GM12878 (cell line): ENCODE measurements at regions not wholly inside any gene's neighbourhood (a gene's known extent, or its start where the extent isn't known, plus 50 kb on each side); places are given as distances from the start of the nearest gene placed in this dataset.

Source experiments
- ATAC-seq: fragments of 200-7000 bp; cut with Tn5 transposase; 3 replicates; pipeline ENCODE4 v1.9.1; 2020; ENCODE audit warnings: mild to moderate bottlenecking, moderate library complexity
- BruUV-seq: library from RNA; stranded (reverse); fragments of 400-500 nt; replicated peaks from 2 replicates; lab custom pipeline; 2021; lab: Mats Ljungman, UMichigan
- CTCF ChIA-PET: fragments of 300-600 bp; sonication (Branson Sonifier 250); formaldehyde crosslinking; extraction: SDS; loops from one replicate; lab custom pipeline; 2021; ENCODE audit warnings: inconsistent platforms; lab: Yijun Ruan, JAX
- POLR2A ChIA-PET: fragments of 350-600 bp; formaldehyde crosslinking; extraction: SDS; loops from one replicate; lab custom pipeline; 2021; ENCODE audit warnings: inconsistent platforms; lab: Charles Lee
- RAD21 ChIA-PET: fragments of 300-600 bp; sonication (Branson Sonifier 250); formaldehyde crosslinking; loops from one replicate; lab custom pipeline; 2023; ENCODE audit warnings: antibody characterized with exemption; ENCODE audit not compliant: unreplicated experiment; lab: Charles Lee
- SMC1A ChIA-PET: fragments of 300-600 bp; sonication (Branson Sonifier 250); formaldehyde crosslinking; loops from one replicate; lab custom pipeline; 2023; ENCODE audit not compliant: unreplicated experiment, uncharacterized antibody; lab: Charles Lee
- DNase-seq: peaks from one replicate; pipeline ENCODE4 v3.0.0-alpha.2; 2011; ENCODE audit warnings: low read depth, low spot score
- FAIRE-seq: peaks from 3 replicates; lab custom pipeline; 2011; peaks lifted over from hg19 to GRCh38; lab: Jason Lieb, UNC
- H2AFZ ChIP-seq: 2 replicates; pipeline ENCODE4 v1.6.0; 2011; ENCODE audit warnings: low read depth, low read length, control low read depth; ENCODE audit not compliant: control insufficient read depth
- H3K27ac ChIP-seq: 2 replicates; pipeline ENCODE4 v1.5.1; 2011; ENCODE audit warnings: control low read depth; ENCODE audit not compliant: control insufficient read depth, insufficient read depth
- H3K27me3 ChIP-seq, 2 experiments: replicated peaks in 1 of 2; 2 replicates each; pipeline versions ENCODE4 v1.6.0 to v1.6.1; 2011; ENCODE audit warnings: low read length in 1 of 2; ENCODE audit not compliant: control insufficient read depth in 2 of 2, insufficient read depth in 2 of 2
- H3K36me3 ChIP-seq, 2 experiments: 2 replicates each; pipeline ENCODE4 v1.5.1; 2011; ENCODE audit warnings: low read length in 1 of 2; ENCODE audit not compliant: control insufficient read depth in 2 of 2, insufficient read depth in 2 of 2
- H3K4me1 ChIP-seq: 2 replicates; pipeline ENCODE4 v1.6.1; 2011; ENCODE audit warnings: mild to moderate bottlenecking, low read length, moderate library complexity, mixed read lengths; ENCODE audit not compliant: control insufficient read depth, insufficient read depth
- H3K4me2 ChIP-seq: 2 replicates; pipeline ENCODE4 v1.6.0; 2011; ENCODE audit warnings: control low read depth; ENCODE audit not compliant: control insufficient read depth, insufficient read depth
- H3K4me3 ChIP-seq: fragments of 200-600 bp; sonication (generic); 2 replicates; pipeline ENCODE4 v1.5.1; 2016
- H3K79me2 ChIP-seq: 2 replicates; pipeline ENCODE4 v1.6.0; 2011; ENCODE audit warnings: low read length; ENCODE audit not compliant: control insufficient read depth, insufficient read depth
- H3K9ac ChIP-seq: 2 replicates; pipeline ENCODE4 v1.8.0; 2011; ENCODE audit warnings: low read length, control low read depth, mixed read lengths; ENCODE audit not compliant: control insufficient read depth, insufficient read depth
- H3K9me3 ChIP-seq: replicated peaks from 3 replicates; pipeline ENCODE4 v1.5.1; 2011; ENCODE audit warnings: mild to moderate bottlenecking, low read length; ENCODE audit not compliant: control insufficient read depth, insufficient read depth
- H4K20me1 ChIP-seq: 2 replicates; pipeline ENCODE4 v1.6.0; 2011; ENCODE audit not compliant: control insufficient read depth, insufficient read depth
- MLLT1 ChIP-seq: fragments of 450-650 bp; IDR thresholded peaks from 2 replicates; pipeline ENCODE4 v1.6.1; 2016; ENCODE audit warnings: mild to moderate bottlenecking
- PRDM15 ChIP-seq: fragments of 450-650 bp; formaldehyde crosslinking; IDR thresholded peaks from 2 replicates; pipeline ENCODE4 v1.4.0; 2020; ENCODE audit warnings: mild to moderate bottlenecking, moderate library complexity
- WGBS: methylation state at CpG from one replicate; pipeline ENCODE4 v1.1.6; 2016; ENCODE audit warnings: low lambda C conversion rate; ENCODE audit not compliant: insufficient replicate concordance, insufficient coverage; ENCODE audit errors: missing lambda C conversion rate; 5-methylcytosine and 5-hydroxymethylcytosine counted together
- in situ Hi-C: fragments of 300-500 bp; cut with MboI; formaldehyde crosslinking; loops from 9 replicates; pipeline ENCODE4 v1.14.3; 2018; ENCODE audit warnings: mixed read lengths
- intact Hi-C: fragments of 100-400 bp; cut with micrococcal nuclease; formaldehyde crosslinking; loops from one replicate; pipeline ENCODE4 v1.14.2; 2022; ENCODE audit not compliant: unreplicated experiment

- no peak overlapping the region for H2AFZ ChIP-seq
- no peaks in the 10 kb centered on the region for H4K20me1 ChIP-seq
- ATAC-seq (no peak), DNase-seq (no peak), FAIRE-seq (no peak)
- no peaks in the 10 kb centered on the region; a peak in 1 of 4 replicates for H3K27me3 ChIP-seq
- intact Hi-C loops (no loop called here), in situ Hi-C loops (no loop called here)
- 22% methylated on average over 3 of the region's 3 CpGs for WGBS
- CTCF ChIA-PET = no interaction called here
- H3K4me3 ChIP-seq = no peak overlapping the region
- RAD21 ChIA-PET = no interaction called here
- BruUV-seq = no TSS peak
- H3K36me3 ChIP-seq = no peaks in the 10 kb centered on the region
- H3K9me3 ChIP-seq = no peaks in the 10 kb centered on the region
- no peak overlapping the region for H3K4me2 ChIP-seq
- SMC1A ChIA-PET = no interaction called here
- H3K9ac ChIP-seq = no peak overlapping the region
- H3K79me2 ChIP-seq = no peaks in the 10 kb centered on the region
- no peak for TF ChIP-seq PRDM15 (CRISPR knock-in tag)
- TF ChIP-seq MLLT1 = no peak
- H3K27ac ChIP-seq = no peak overlapping the region
- no peaks in the 10 kb centered on the region for H3K4me1 ChIP-seq
- POLR2A ChIA-PET = no interaction called here
Observed at GRCh38 chr15:81492331-81492968, 118.4 kb upstream of the TMC3 start.
